ENCODE measurements at regions not wholly inside any gene's neighbourhood (a gene's known extent, or its start where the extent isn't known, plus 50 kb on each side); places are given as distances from the start of the nearest gene placed in this dataset.

- TF ChIP-seq BACH1 (IDR thresholded peaks at IDR 0.05; ENCODE audit: low read length) (no peak), ATF3 (IDR thresholded peaks at IDR 0.05; ENCODE audit: insufficient read depth, low read depth, low read length) (no peak), POLR2AphosphoS5 (IDR thresholded peaks at IDR 0.05; ENCODE audit: low read depth, low read length) (no peak), GABPA (IDR thresholded peaks at IDR 0.05; ENCODE audit: borderline replicate concordance, insufficient read depth, low read length) (no peak), EP300 (IDR thresholded peaks at IDR 0.05; ENCODE audit: borderline replicate concordance in 1 of 2, low read depth in 2 of 2, low read length in 2 of 2) (no peak), USF2 (IDR thresholded peaks at IDR 0.05; ENCODE audit: low read length) (no peak), CHD7 (IDR thresholded peaks at IDR 0.05; ENCODE audit: insufficient replicate concordance, low read length) (no peak), CHD2 (IDR thresholded peaks at IDR 0.05; ENCODE audit: low read length) (no peak), RXRA (IDR thresholded peaks at IDR 0.05; ENCODE audit: insufficient read depth, low read depth, low read length) (no peak), SRF (IDR thresholded peaks at IDR 0.05; ENCODE audit: low read depth, low read length) (no peak), HDAC6 (IDR thresholded peaks at IDR 0.05; ENCODE audit: low read depth, low read length) (no peak)
Observed at GRCh38 chr12:127883013-127883412, 384.0 kb upstream of the TMEM132C start.
